ENCODE measurements at regions not wholly inside any gene's neighbourhood (a gene's known extent, or its start where the extent isn't known, plus 50 kb on each side); places are given as distances from the start of the nearest gene placed in this dataset.

DNA sequence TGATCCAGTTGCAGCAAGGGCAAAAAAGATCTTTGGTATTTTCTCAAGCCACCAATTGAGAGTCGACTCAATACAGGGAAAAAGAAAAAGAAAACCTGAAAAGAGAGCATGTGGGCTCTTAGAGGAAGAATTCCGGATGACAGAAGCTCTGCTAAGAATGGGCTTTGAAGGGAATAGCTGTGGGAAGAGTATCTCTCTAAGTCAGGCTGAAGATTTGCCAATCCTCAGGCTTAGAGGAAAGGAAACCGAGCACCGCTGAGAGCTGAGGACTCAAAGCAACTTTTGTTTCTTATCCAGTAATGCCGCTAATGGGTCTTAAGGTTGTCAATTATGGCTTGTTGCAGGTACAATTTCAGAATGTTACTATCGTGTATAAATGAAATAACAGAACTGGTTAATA is 166.4 kb downstream of the EFNB2 start:
- no peaks in the 10 kb centered on the region for H3K9me3 ChIP-seq
- no peaks in the 10 kb centered on the region for H3K27me3 ChIP-seq
- intact Hi-C loops (cut with DNase I; ENCODE audit: low total_unique reads), result no loop called here
- no peak overlapping the region for H3K27ac ChIP-seq
- no peak overlapping the region for H3K4me3 ChIP-seq
- WGBS, 2 donors, result 80 to 87% methylated on average over 6 of the region's 6 CpGs
- no peaks in the 10 kb centered on the region for H3K36me3 ChIP-seq (ENCODE audit: low read depth, missing control alignments)
- TF ChIP-seq POLR2A (IDR thresholded peaks at IDR 0.05), result no peak
- TF ChIP-seq, protein P1, sequence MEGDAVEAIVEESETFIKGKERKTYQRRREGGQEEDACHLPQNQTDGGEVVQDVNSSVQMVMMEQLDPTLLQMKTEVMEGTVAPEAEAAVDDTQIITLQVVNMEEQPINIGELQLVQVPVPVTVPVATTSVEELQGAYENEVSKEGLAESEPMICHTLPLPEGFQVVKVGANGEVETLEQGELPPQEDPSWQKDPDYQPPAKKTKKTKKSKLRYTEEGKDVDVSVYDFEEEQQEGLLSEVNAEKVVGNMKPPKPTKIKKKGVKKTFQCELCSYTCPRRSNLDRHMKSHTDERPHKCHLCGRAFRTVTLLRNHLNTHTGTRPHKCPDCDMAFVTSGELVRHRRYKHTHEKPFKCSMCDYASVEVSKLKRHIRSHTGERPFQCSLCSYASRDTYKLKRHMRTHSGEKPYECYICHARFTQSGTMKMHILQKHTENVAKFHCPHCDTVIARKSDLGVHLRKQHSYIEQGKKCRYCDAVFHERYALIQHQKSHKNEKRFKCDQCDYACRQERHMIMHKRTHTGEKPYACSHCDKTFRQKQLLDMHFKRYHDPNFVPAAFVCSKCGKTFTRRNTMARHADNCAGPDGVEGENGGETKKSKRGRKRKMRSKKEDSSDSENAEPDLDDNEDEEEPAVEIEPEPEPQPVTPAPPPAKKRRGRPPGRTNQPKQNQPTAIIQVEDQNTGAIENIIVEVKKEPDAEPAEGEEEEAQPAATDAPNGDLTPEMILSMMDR (IDR thresholded peaks at IDR 0.05), result no peak
- DNase-seq, result no peak
- no peaks in the 10 kb centered on the region for H3K4me1 ChIP-seq

DNA sequence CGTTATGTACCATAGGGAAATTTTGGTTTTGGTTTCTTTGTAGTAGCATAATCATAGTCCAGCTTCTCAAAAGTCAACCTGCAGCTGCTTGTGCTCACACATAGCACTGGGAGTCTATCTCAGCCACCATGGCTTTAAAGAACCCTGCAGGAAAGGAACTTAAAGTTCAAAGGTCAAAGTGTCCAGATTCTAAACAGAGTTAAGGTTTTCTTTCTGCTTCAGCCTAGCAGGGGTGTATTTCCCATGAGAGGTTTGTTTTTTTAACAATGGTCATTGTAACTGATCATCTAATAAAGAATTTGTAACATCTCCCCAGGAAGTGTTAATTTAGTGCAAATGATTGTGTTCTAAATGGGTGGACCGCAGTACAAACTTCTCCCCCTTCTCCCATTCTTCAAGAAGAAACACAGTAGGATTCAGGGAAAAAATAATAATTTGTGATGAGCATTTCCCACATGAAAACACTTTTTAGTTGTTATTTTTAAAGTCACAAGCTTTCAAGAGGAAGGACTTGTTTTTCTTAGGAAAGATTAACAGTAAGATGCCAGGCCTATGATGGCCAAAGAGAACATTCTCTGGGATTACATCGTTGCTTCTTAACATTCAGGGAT is 168.0 kb downstream of the EFNB2 start:
- Histone ChIP-seq H3K27ac (no peak overlapping the region), H3K9me3 (no peaks in the 10 kb centered on the region), H3K36me3 (ENCODE audit: low read depth, missing control alignments) (no peaks in the 10 kb centered on the region), H3K4me3 (no peak overlapping the region), H3K4me1 (no peaks in the 10 kb centered on the region), H3K27me3 (no peaks in the 10 kb centered on the region)
- WGBS, 2 donors, result 70 to 73% methylated on average over 3 of the region's 3 CpGs
- TF ChIP-seq, protein P1 (IDR thresholded peaks at IDR 0.05), result no peak
- TF ChIP-seq POLR2A (IDR thresholded peaks at IDR 0.05), result no peak
- intact Hi-C loops (cut with DNase I; ENCODE audit: low total_unique reads), result no loop called here
- no peak for DNase-seq

DNA sequence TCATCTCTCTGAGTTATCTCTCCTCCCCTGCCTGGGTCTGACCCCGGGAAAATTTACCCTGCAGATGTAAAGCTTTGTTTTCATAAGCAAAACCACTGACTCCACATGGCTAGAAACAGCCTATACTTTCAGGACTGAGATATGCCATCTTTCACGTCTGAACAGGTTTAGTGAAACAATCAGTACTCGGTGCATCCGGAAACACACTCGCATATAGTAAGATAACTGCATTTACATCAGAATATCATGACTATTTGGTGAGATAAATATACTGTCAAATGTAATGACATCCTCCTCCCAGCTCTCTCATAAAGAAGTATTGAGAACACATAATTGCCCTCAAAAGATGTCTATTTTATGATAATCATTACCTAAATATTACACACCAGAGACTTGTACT is 172.8 kb downstream of the EFNB2 start:
- WGBS, 2 donors, result 59 to 70% methylated on average over 5 of the region's 5 CpGs

DNA sequence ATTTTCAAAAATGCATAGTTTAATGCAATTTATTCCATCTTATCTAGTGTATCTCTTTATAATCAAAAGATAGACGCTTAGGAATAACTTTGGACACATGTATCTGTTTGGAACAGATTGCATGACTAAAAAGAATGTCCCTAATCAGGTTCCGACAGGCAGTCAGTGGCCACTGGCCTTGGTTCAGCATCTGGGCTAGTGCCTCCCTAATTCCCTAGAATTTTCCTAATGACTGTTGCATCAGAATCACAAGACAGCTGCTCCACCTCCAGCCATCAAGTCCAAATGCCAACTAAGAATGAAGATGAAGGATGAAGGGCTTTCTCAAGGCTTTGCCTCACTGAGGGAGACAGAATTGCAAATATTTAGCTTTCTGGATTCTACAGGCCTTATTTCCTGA is 173.8 kb downstream of the EFNB2 start:
- intact Hi-C loops (cut with DNase I; ENCODE audit: low total_unique reads), result no loop called here
- Histone ChIP-seq H3K27ac (no peak overlapping the region), H3K4me3 (no peak overlapping the region), H3K4me1 (no peaks in the 10 kb centered on the region), H3K27me3 (no peaks in the 10 kb centered on the region), H3K9me3 (no peaks in the 10 kb centered on the region), H3K36me3 (ENCODE audit: low read depth, missing control alignments) (no peaks in the 10 kb centered on the region)
- TF ChIP-seq POLR2A (IDR thresholded peaks at IDR 0.05), result no peak
- TF ChIP-seq, protein P1 (IDR thresholded peaks at IDR 0.05), result no peak
- WGBS, 2 donors, result 71 to 88% methylated on average over 2 of the region's 2 CpGs
- no peak for DNase-seq

More for the DNA sequence above, 172.8 kb downstream of the EFNB2 start:
- H3K27me3 ChIP-seq, result no peaks in the 10 kb centered on the region
- H3K9me3 ChIP-seq, result no peaks in the 10 kb centered on the region
- H3K4me1 ChIP-seq, result no peaks in the 10 kb centered on the region
- H3K4me3 ChIP-seq, result no peak overlapping the region
- no peaks in the 10 kb centered on the region for H3K36me3 ChIP-seq (ENCODE audit: low read depth, missing control alignments)
- DNase-seq, result no peak
- H3K27ac ChIP-seq, result no peak overlapping the region
- no peak for TF ChIP-seq POLR2A (IDR thresholded peaks at IDR 0.05)
- TF ChIP-seq, protein P1 (IDR thresholded peaks at IDR 0.05), result no peak
- intact Hi-C loops (cut with DNase I; ENCODE audit: low total_unique reads), result no loop called here

DNA sequence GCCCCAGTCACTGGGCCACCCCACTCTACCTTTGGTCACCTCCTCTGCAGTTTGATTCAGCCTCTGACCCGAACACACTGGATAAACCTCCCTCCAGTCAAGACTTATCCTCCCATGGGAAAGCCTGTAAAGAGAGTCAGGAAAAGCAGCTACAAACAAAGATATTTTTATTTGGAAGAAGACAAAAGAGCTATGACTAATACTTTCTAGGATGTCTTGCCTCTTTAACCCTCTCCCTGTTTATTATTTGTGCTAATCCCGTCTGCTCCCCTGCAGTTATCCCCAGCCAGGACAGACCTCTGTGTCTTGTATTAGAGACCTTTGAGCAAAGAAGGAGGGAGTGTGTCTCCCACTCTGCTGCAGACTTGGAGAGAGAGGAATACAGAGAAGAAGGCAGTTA is 178.3 kb downstream of the EFNB2 start:
- no peaks in the 10 kb centered on the region for H3K27me3 ChIP-seq
- no peak overlapping the region for H3K4me3 ChIP-seq
- H3K27ac ChIP-seq, result no peak overlapping the region
- no peaks in the 10 kb centered on the region for H3K9me3 ChIP-seq
- no peak for DNase-seq
- TF ChIP-seq POLR2A (IDR thresholded peaks at IDR 0.05), result no peak
- TF ChIP-seq, protein P1 (IDR thresholded peaks at IDR 0.05), result no peak
- H3K36me3 ChIP-seq (ENCODE audit: low read depth, missing control alignments), result no peaks in the 10 kb centered on the region
- 43 to 45% methylated on average over 2 of the region's 2 CpGs for whole genome bisulfite sequencing, 2 donors
- no peaks in the 10 kb centered on the region for H3K4me1 ChIP-seq
- intact Hi-C loops (cut with DNase I; ENCODE audit: low total_unique reads), result no loop called here
